Germinal center (tissue), 1 donor: ENCODE measurements at regions not wholly inside any gene's neighbourhood (a gene's known extent, or its start where the extent isn't known, plus 50 kb on each side); places are given as distances from the start of the nearest gene placed in this dataset.

Source experiments
- DNase-seq: peaks from one replicate; pipeline ENCODE4 v3.0.0; 2012; ENCODE audit warnings: mixed read lengths, low spot score

- DNase-seq, result no peak
Observed at GRCh38 chr6:25038300-25038699, 102.5 kb upstream of the RIPOR2 start.

GRCh38 chr6:25038999-25039398 lies 103.2 kb upstream of the RIPOR2 start:
- DNase-seq, result no peak

GRCh38 chr6:25041485-25042035 lies 105.8 kb upstream of the RIPOR2 start:
- no peak for DNase-seq

- peak; percentile 57 for DNase-seq
Observed at GRCh38 chr6:25042036-25042521, 106.3 kb upstream of the RIPOR2 start.

- no peak for DNase-seq
Observed at GRCh38 chr6:25042536-25042935, 106.8 kb upstream of the RIPOR2 start.

GRCh38 chr6:25042984-25043725 lies 107.4 kb upstream of the RIPOR2 start:
- no peak for DNase-seq

GRCh38 chr6:25043892-25044291 lies 108.1 kb upstream of the RIPOR2 start:
- no peak for DNase-seq

GRCh38 chr6:25046942-25047341 lies 111.2 kb upstream of the RIPOR2 start:
- no peak for DNase-seq

- peak; percentile 64 for DNase-seq
Observed at GRCh38 chr6:25050356-25050755, 114.6 kb upstream of the RIPOR2 start.

GRCh38 chr6:25051083-25051482 lies 115.3 kb upstream of the RIPOR2 start:
- DNase-seq, result no peak

- no peak for DNase-seq
Observed at GRCh38 chr6:25052181-25052580, 116.4 kb upstream of the RIPOR2 start.

GRCh38 chr6:25053875-25054371 lies 118.2 kb upstream of the RIPOR2 start:
- peak; percentile 30 for DNase-seq

GRCh38 chr6:25054469-25054868 lies 118.7 kb upstream of the RIPOR2 start:
- DNase-seq, result no peak

- peak; percentile 63 for DNase-seq
Observed at GRCh38 chr6:25056130-25056529, 120.4 kb upstream of the RIPOR2 start.

- no peak for DNase-seq
Observed at GRCh38 chr6:25057111-25057905, 121.5 kb upstream of the RIPOR2 start.

GRCh38 chr6:25058441-25058840 lies 122.7 kb upstream of the RIPOR2 start:
- no peak for DNase-seq

GRCh38 chr6:25058941-25059340 lies 123.2 kb upstream of the RIPOR2 start:
- DNase-seq, result no peak

GRCh38 chr6:25060522-25060921 lies 124.8 kb upstream of the RIPOR2 start:
- no peak for DNase-seq

- DNase-seq, result no peak
Observed at GRCh38 chr6:25061289-25061936, 125.7 kb upstream of the RIPOR2 start.

- no peak for DNase-seq
Observed at GRCh38 chr6:25062070-25062811, 126.5 kb upstream of the RIPOR2 start.

- DNase-seq, result no peak
Observed at GRCh38 chr6:25064006-25064405, 128.2 kb upstream of the RIPOR2 start.

- no peak for DNase-seq
Observed at GRCh38 chr6:25065666-25066065, 129.9 kb upstream of the RIPOR2 start.
